ENCODE measurements at regions not wholly inside any gene's neighbourhood (a gene's known extent, or its start where the extent isn't known, plus 50 kb on each side); places are given as distances from the start of the nearest gene placed in this dataset.

DNA sequence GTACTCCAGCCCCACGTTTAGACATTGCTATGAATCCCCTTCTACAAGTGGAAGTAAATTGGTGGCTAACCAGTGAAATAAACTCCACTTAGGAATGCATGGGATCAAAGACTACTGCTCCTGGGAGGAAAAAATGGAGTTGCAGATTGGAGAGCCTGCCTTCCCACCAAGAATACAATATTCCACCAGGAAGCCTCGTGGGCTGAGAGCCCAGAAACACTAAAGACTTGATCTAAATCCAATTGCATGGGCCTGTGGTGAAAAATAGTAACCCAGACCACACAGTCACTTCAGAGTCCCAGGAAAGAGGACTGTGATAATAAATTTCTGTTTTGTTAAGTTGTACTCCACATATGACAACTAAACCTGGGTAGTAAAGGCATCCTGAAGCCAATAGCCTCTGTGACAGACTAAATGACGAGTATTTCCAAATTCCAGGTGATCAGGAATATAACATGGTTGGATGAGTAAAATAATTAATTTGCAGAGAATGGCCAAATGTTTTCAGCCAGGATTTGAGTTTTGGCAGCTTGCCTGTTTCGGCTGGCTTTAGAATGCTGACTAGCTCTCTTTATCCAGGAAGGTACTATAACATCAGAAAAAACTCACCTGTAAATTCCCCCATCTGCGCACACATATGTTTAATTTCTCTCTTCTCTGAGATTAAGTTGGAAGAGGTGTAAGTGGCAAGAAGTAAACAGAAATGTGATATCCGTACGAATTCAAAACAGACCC, 480.3 kb downstream of the LIG4 start:
- no peak for DNase-seq

DNA sequence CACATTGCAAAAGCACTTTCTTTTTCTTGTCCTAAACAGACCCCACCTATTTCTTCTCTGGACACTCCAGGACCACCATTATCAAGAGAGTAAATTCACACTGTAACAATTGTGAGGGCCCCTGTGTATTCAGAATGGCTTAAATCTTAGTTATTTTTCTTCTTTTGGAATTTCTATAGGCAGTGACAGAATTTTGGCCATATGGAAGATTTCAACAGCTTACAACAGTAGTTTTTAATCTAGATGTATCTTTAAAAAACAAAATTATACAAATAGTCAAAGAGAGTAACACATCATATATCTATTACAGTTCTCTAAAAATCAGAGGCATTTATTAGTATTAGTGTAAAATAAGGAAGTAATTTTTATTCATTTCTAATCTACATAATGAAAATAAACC, 482.1 kb downstream of the LIG4 start:
- no peak for DNase-seq

DNA sequence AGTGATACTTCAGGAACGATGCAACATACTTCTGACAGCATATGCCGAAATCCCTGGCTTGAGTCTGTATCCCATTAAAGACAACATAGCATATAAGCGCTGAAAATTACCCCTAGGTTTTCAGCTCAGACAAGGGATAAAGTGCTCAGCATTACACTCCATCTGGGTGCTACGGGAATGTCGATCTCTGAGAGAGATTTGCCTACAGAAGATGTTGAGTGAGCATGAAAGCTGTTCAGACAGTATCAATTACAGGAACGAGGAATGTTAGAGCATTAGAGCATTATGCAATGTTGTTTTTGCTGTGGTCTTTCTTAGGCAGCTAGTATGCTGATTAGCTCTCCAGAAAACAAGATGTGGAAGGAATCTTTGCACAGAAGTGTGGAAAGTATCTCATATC, 484.5 kb downstream of the LIG4 start:
- no peak for DNase-seq

DNA sequence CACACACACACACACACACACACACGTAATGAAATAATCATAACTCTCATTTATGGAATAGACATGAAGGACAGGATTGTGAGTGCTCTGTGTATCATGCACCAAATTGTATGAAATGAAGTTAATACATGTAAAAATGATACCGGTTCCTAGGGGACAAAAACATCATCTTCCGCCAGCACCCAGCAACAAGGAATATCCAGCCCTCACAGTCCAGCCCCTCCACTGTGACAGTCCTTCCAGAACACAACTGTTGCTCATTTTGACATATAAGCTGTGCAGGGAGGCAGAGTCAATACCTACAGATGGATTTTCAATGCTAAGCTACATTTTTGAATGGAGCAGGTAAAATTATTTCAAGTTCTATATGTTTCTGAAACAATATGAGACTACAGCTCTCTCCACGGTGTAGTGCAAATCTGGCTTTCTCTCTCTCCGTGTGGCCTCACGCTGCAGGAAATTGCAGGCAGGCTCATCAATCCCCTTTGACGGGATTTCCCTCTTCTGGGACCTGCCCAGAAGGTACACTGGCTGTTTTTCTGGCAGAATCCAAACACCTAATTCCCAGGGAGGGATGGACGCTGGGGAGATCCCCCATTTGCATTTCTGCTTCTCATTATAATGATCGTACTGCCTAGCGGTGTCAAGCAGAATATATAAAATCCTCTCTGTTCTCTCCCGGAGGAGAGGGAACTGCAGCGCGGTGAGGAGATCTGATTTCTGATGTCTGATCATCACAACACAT, 494.0 kb downstream of the LIG4 start:
- DNase-seq = no peak

DNA sequence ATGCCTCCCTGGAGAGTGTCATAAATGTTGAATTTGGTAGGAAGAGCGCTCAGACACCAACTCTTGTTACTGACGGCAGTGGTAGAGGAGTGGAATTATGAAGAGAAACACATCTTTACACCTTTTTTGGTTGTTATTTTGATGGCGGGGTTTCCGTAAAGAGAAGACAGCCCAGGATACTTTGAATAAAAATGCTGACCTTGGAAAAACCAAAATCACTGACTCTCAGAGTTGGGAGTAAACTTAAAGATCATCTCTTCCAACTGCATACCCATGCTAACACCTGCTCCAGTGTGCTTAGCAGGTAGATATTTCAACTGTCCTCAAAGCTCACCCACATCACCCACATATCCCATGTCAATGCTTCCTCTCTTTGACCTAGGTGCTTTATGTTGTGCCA, 498.6 kb downstream of the LIG4 start:
- DNase-seq = no peak

DNA sequence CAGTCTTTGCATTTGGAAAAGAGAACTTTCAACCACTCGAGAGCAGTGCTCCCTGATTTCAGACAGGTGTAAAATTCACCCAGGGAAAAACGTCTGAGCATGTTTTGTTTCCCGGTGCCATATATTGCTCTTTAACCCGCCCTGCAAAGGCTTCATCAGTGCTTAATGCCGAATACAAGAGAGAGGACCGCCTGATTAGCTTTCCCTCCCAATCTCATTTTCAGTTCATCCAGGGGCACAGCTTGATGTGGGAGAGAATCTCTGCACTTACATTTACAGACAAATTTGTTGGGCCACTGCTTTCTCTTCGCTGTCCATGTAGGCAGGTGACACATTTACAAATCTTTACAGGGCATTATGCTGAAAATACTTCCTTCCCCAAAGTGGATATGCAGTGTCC, 499.1 kb downstream of the LIG4 start:
- DNase-seq = no peak

DNA sequence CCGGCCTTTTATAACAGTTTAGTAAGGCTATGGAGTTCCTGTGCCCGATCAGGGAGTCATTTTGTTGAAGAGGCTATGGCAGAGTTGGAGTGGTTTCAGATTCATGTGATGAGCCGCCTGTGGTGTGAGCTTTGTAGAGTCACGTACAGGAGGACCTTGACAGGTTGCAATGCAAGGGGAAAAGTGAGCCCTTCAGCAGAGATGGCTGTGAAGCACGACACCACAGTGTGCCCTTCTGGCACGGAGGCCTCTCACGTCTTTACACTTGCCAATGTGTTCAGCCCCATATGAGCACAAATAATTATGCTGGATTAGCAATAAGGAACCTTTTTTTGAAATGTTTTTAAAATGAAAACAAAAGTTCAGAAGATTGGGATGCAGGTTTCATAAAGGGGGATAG, 499.8 kb downstream of the LIG4 start:
- DNase-seq = peak; percentile 35

DNA sequence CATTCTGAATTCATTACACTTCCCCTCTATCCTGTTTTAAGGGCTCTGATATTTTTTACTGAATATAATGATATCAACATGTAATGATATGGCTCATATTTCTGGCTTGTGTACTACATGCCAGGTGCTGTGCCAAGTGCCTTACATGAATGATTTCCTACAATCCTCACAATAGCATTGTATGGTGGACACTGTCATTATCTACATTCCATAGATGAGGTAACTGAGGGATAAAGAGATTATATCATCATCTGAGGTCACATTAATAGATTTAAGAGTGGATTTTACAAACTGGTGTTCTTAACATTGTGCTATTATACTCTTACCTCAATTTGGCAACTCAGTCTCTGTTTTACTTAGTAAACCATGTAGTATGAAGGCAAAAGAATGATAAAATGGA, 502.0 kb downstream of the LIG4 start:
- DNase-seq = peak; percentile 35

DNA sequence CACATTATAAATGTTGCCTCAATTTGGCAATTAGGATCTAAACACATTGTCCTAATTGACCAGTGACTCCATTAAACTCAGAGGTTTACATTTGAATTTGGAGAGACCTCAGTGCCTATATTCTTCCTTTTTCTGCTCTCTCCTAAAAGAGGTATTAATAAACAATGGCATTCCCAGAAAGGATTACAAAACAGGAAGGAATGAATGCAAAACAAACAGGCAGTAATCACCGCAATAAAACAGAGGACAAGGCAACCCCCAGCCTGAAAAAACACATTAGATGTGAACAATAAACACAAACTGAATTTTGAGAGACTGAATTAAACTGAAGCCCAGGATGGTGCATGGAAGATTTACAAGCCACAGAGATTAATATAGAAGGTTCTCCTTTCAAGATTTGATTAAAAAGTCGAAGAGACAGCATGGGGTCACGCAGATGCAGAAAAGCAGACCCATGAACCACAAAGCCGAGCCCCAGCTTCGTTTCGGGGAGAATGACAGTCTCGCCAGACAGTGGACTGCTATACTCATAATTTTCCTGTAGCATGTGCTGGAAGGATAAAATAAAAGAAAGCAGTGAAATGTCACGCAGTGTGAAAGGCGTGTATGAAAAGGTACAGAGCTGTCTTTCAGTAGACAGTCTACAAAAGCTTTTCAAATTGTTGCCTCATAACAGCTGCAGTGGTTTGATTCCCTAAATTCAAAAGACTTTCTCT, 503.0 kb downstream of the LIG4 start:
- peak; percentile 22 for DNase-seq

DNA sequence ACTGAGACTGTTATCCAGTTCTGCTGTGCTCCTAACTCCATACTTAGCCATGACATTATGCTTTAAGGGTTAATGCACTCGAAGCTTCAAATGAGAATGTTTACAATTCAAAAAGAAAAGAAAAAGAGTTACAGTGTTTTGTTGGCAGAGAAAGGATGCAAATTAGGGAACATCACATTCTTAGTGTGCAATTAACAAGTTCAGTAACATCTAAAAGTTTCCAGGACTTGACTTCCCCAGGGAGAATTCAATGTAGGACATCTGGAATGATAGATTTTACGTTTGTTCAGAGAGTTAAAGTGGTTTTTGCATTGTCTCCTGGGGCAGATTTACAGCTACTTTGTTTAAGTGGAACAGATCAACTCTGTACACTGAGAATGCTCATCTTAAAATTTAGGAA, 525.2 kb downstream of the LIG4 start:
- DNase-seq = no peak

DNA sequence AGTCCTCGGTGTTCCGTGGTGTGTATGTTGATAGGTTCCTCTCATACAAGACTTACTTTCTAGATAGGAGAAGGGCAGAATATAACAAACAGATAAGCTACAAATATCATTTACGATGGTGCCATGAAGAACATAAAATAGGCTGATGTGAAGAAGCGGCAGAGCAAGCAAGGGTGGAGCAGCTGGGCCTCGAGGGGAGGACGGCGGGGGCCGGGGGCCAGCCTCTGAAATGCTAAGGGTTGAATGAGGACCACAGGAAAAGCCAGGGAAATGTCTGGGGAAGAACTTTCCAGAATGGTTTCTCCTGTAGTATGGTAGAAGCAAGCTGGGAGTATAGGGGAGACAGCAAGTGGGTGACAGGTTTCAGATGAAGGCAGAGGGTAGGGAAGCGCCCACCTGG, 529.5 kb downstream of the LIG4 start:
- no peak for DNase-seq

DNA sequence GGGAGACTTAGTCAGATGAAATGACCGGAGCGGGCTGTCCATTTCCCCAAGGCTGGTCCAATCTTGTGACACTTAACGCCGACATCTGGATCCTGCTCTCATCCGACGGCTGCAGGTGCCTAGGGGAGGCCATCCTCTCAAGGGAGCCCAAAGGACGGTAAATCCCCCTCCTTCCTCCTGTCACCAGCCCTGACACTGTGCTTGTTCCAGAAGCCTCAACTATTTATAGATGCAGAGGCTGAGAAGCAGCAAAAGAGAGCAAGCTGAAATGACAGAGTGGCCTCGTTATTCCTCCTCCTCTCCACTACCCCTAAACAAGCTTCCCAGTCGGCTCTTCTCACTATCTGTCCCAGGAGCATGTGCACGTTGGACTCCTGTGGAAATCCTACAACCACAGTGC, 533.7 kb downstream of the LIG4 start:
- DNase-seq = no peak

DNA sequence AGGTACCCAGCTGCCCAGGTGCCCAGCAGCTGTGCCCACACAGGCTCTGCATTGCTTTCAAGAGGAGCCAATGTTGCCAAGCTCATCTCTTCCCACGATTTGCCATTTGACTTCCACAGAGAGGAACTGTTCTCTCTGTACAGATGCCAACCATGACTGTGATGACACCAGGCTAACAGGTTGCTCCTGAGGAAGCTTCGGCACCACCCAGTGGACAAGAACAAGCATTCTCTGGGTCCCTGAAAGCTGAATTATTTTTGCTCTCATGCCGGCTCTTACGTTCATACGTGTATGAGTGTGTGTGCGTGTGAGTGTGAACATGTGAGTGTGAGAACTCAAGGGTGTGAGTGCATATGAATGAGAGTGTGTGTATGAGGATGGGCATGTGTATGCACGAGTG, 535.2 kb downstream of the LIG4 start:
- peak; percentile 42 for DNase-seq

DNA sequence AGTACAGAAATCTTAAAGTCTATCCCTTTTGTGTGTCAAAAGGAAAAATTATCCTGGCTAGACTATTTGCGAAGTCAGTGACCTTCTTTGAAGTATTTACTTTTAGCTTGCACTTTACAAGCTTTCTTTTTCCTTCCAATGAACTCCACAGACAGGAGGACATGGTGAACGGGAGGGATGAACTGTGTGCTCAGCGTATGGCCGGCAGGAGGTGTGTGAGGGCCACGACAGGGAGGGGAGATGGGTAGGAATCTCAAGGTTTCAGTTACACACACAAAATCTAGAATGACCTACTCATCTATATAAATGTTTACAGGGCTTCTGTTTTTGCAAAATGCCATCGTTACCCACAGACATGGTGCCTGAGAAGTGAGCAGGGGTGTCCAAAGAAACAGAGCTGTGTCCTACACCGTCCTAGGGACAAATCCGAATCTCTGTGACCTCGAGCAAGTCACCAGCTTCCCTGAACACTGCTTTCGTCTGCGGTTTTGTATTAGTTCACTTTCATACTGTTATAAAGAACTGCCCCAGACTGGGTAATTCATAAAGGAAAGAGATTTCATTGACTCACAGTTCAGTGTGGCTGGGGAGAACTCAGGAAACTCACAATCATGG, 537.2 kb downstream of the LIG4 start:
- no peak for DNase-seq

DNA sequence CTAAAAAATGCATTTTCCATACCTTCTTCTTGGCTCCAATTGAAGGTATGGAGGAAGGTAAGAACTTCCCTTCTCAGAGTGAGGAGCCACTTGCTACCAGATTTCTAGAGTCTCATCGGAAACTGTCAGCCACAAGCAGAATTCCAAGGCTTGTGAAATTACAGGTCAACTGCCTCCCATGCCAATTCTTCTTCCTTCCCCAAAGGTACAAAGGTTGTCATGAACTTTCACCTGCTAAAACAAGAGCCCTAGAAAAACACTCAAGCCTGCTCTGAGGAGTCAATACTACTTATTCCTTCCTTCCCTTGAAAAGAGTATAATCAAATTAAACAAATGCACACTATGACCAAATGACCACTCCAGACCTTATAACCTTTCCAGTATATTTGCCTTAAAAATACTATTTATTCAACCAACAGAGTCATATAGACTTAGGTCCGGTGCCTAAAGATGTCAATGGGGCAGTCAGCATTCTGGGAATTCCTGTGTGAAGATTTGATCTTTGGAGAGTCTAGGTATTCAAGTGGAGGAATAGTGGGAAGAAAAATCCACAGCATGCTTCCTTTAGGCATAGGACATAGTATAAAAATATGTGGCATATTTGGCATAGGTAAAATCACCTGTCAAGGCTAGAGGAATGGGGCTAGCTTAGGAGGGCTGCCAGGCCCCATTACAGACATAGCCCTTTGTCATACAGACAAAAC, 539.3 kb downstream of the LIG4 start:
- no peak for DNase-seq

DNA sequence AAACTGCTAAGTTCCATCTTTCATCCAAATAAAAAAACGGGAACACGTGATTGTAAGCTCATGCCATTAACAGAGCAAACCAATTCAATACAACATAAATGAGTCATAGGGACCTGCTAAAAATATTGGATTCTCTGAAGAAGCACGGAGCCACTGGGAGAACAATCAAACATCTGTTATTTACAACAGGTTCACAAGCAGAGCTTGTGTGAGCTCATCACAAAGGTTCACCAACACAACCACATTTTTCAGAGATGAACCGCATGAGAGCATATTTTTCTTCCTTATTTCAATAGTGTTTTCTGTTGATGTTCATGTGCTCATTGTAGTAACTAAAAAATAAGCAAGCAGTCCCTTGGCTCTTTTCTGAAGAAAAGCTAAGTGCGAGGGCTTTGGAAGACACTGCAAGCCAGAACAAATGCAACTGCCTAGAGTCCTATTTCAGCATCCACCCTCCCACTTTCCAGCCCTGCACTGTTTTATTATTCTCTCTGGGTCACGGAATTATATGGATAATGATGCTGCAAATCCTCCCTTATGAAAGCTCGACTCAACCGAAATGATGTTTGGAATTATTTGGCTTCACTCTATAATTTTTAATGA, 545.8 kb downstream of the LIG4 start:
- DNase-seq = no peak

DNA sequence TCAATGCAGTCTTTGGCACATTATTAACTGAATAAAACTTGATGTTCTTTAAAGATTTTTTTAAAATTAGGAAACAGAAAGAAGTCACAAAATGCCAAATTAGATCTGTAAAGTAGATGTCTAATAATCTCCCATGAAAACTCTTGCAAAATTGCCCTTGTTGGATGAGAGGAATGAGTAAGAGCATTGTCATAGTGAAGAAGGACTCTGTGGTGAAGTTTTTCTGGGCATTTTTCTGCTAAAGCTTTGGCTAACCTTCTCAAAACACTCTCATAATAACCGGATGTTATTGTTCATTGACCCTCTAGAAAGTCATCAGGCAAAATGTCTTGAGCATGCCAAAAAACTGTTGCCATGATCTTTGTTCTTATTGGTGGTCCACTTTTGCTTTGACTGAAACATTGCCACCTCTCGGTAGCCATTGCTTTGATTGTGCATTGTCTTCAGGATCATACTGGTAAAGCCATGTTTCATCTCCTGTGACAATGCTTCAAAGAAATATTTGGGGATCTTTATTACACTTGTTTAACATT, 549.3 kb downstream of the LIG4 start:
- no peak for DNase-seq

DNA sequence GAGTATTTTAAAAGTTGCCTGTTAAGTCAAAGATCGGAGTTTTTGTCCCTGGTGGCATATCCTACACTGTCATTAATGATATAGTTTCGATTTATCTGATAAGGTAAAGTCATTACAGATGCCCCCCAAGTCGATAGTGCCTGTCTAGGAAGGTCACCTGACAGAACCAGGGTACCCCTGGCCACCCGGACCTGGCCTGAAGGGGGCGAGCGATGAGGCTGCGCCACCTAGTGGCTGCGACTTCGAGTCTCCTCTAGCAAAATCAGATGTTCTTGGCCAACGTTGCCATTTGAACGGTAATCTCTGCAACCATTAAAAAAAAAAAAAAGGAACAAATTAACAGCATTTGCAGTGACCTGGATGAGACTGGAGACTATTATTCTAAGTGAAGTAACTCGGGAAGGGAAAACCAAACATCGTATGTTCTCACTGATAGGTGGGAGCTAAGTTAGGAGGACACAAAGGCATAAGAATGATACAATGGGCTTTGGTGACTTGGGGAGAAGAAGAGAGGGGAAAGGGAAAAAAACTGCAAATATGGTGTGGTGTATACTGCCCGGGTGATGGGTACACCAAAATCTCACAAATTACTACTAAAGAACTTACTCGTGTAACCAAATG, 565.1 kb downstream of the LIG4 start:
- no peak for DNase-seq

DNA sequence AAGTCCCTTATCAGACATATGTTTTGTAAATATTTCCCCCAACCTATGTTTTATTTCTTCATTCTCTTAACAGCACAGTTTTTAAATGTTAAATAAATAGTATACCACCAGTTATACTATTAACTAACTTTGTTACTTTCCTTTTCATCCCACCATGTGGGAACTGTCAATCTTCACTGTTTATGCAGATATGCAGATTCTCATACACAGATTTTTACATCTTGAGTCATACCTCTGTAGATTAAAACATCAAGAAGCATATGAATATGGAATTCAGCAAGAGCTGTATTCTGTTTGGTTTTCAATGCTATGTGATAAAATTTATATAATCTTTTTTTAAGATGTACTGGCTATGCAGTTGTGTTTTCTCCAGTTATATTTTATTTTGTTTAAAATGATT, 566.3 kb downstream of the LIG4 start:
- DNase-seq = no peak

DNA sequence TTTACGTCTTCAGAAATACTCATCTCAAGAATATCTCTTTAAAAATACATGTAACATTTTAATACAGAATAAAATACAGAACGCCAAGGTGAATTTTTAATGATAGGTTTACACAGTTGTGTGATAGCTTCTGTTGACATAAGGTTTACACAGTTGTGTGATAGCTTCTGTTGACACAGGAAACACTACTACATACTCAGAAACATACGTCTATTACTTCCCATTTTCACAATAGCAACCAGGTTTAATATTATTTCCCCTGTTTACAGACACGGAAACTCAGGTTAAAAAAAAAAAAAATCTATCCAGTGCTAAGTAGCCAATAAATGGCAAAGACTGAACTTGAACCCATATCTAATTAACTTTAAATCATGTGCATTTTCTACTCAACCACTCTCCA, 571.2 kb downstream of the LIG4 start:
- DNase-seq = no peak

DNA sequence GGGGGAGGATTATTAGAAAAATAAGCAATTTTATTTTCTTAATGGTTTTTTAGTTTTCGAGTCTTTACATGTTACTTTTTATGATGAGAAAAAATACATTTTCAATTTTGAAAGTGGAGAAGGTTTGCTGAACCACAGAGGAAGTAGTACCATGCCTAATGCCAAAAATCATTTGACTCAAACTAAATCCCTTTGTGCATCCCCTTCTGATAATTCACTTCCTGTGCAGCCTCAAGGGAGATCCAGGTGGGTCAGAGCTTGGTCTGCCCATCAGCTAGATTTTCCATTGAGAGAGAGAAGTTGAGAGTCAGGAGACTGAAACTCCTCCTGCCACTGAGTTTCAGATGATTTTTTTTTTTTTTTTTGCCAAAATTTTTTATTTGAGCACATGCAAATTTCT, 571.7 kb downstream of the LIG4 start:
- no peak for DNase-seq

DNA sequence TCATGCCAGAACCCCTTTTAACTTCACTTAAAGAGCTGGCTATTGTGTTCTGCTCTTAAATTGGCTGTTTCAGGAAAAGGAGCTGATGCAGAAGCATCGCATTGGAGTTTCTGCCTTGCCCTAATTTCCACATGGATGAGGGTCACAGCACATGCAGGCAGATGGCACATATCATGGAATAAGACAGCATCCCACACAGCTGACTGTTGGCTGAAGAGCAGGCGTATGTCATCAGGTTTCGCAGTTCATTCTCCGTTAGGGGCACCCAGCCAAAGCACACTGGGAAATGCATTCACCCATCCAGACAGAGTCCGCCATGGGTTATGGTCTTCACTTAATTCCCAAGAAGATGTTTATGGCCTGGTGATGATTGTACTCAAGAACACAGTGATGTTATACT, 572.5 kb downstream of the LIG4 start:
- peak; percentile 43 for DNase-seq

Data from NCI-H2029 treated with DMSO at 0.1 percent for 48 hours (cell line).